ENCODE measurements at regions not wholly inside any gene's neighbourhood (a gene's known extent, or its start where the extent isn't known, plus 50 kb on each side); places are given as distances from the start of the nearest gene placed in this dataset.

DNA sequence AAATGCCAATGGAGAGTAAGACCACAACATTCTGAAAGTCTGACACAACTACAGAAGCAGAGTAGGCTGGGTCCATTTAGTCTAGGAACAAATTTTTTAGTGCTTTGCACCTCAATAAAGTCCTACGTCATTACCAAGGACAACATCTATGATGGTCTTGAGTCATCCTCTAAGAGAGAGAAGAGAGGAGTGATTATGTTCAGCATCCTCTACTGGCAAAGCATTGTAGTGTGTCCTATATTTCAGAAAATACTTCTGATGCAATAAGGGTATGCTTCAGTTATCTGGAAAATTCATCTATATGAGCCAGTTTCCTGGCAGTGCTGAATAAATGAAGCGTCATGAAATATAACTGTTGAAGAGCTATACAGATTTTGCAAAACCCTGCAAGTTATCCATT, 95.6 kb downstream of the P2RY1 start:
- POLR2A ChIA-PET = no interaction called here
- no TSS peak for BruUV-seq (replicated peaks)
- Histone ChIP-seq H3K4me2 (ENCODE audit: insufficient read depth, low read length) (no peak overlapping the region), H3K9me3 (replicated peaks; ENCODE audit: control insufficient read depth, insufficient read depth, low read length) (no peaks in the 10 kb centered on the region), H3K4me3 (replicated peaks in 1 of 3; ENCODE audit: insufficient read depth in 1 of 3, low read depth in 1 of 3, low read length in 3 of 3) (no peak overlapping the region), H3K27me3 (ENCODE audit: control insufficient read depth in 2 of 2, insufficient read depth in 2 of 2, low read length in 2 of 2) (no peaks in the 10 kb centered on the region), H2AFZ (ENCODE audit: low read depth, low read length) (no peak overlapping the region), H3K79me2 (ENCODE audit: control insufficient read depth, insufficient read depth, low read length) (no peaks in the 10 kb centered on the region), H3K9ac (replicated peaks; ENCODE audit: extremely low read depth, insufficient read depth, low read length) (no peak overlapping the region), H4K20me1 (replicated peaks; ENCODE audit: control insufficient read depth, extremely low read depth, insufficient read depth, low read length) (no peaks in the 10 kb centered on the region), H3K36me3 (ENCODE audit: control insufficient read depth in 2 of 2, extremely low read depth in 1 of 2, insufficient read depth in 2 of 2, low read length in 2 of 2) (no peaks in the 10 kb centered on the region), H3K4me1 (ENCODE audit: control insufficient read depth, extremely low read depth, insufficient read depth, low read length) (no peaks in the 10 kb centered on the region), H3K9me1 (replicated peaks; ENCODE audit: control insufficient read depth, extremely low read depth, insufficient read depth, low read length) (no peaks in the 10 kb centered on the region), H3K27ac (ENCODE audit: insufficient read depth, low read depth, low read length) (no peak overlapping the region)
- intact Hi-C loops (cut with micrococcal nuclease) (no loop called here), dilution Hi-C loops (cut with MboI; ENCODE audit: extremely low pct_ligation_motif_present, low sequenced_read_pairs) (no loop called here)
- FAIRE-seq = no peak
- TF ChIP-seq POLR2A (IDR thresholded peaks at IDR 0.05; ENCODE audit: low read depth, low read length) = no peak
- no peak for TF ChIP-seq FOS (IDR thresholded peaks at IDR 0.05; ENCODE audit: borderline replicate concordance, insufficient read depth, low read length)
- no peak for TF ChIP-seq EZH2 (IDR thresholded peaks at IDR 0.05; ENCODE audit: borderline replicate concordance, low read depth, low read length, severe bottlenecking)
- TF ChIP-seq, protein P1, sequence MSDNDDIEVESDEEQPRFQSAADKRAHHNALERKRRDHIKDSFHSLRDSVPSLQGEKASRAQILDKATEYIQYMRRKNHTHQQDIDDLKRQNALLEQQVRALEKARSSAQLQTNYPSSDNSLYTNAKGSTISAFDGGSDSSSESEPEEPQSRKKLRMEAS (IDR thresholded peaks at IDR 0.05; ENCODE audit: insufficient read depth, insufficient read length) = no peak
- TF ChIP-seq POLR2AphosphoS5 (IDR thresholded peaks at IDR 0.05; ENCODE audit: insufficient read depth, low read depth, low read length) = no peak
- TF ChIP-seq MYC (IDR thresholded peaks at IDR 0.05; ENCODE audit: low read depth, low read length) = no peak
- TF ChIP-seq, protein P2, sequence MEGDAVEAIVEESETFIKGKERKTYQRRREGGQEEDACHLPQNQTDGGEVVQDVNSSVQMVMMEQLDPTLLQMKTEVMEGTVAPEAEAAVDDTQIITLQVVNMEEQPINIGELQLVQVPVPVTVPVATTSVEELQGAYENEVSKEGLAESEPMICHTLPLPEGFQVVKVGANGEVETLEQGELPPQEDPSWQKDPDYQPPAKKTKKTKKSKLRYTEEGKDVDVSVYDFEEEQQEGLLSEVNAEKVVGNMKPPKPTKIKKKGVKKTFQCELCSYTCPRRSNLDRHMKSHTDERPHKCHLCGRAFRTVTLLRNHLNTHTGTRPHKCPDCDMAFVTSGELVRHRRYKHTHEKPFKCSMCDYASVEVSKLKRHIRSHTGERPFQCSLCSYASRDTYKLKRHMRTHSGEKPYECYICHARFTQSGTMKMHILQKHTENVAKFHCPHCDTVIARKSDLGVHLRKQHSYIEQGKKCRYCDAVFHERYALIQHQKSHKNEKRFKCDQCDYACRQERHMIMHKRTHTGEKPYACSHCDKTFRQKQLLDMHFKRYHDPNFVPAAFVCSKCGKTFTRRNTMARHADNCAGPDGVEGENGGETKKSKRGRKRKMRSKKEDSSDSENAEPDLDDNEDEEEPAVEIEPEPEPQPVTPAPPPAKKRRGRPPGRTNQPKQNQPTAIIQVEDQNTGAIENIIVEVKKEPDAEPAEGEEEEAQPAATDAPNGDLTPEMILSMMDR (IDR thresholded peaks at IDR 0.05; ENCODE audit: extremely low read depth in 1 of 2, insufficient read depth in 1 of 2, low read depth in 1 of 2, low read length in 2 of 2) = no peak
- TF ChIP-seq JUN (IDR thresholded peaks at IDR 0.05; ENCODE audit: borderline replicate concordance, insufficient read depth, insufficient read length, low read depth) = no peak
- no peak for TF ChIP-seq GATA2 (IDR thresholded peaks at IDR 0.05; ENCODE audit: insufficient read depth, insufficient read length, low read depth, low read length)
- DNase-seq (ENCODE audit: low read depth, low spot score) = no peak
- CTCF ChIA-PET = no interaction called here
